PC-3 (cell line): ENCODE measurements at regions not wholly inside any gene's neighbourhood (a gene's known extent, or its start where the extent isn't known, plus 50 kb on each side); places are given as distances from the start of the nearest gene placed in this dataset.

ENCODE experiments used
- EZH2 ChIP-seq: fragments of 300-600 bp; sonication (generic); IDR thresholded peaks from one replicate; pipeline ENCODE4 v1.6.1; 2017; ENCODE audit warnings: antibody characterized with exemption, mild to moderate bottlenecking, low read length; ENCODE audit not compliant: unreplicated experiment
- EZH2phosphoT487 ChIP-seq: fragments of 300-600 bp; sonication (generic); IDR thresholded peaks from 2 replicates; pipeline ENCODE4 v1.6.1; 2018; ENCODE audit warnings: mild to moderate bottlenecking, antibody characterized with exemption, low read length, borderline replicate concordance
- TF ChIP-seq, protein P1 (sequence below): fragments of 300-600 bp; sonication (generic); conservative IDR thresholded peaks from 2 replicates; pipeline ENCODE4 v1.5.1; 2017; ENCODE audit warnings: antibody characterized with exemption, low read depth, mild to moderate bottlenecking, low read length

DNA sequence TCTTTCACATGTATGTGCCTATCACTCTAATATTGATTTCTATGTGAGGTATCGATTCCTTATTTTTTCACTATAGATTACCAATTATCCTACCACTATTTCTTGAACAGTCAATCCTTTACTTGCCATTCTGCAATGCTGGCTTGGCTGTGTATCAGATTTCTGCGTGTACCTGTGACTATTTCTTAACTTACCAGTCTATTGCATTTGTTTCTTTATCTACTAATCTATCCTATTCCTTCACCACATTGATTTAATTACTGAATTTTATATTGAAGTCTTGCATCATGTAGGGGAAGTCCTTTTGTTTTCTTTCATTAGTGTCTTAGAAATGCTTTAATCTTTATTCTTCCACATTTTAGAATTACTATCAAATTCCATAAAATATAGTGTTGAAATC lies 684.8 kb downstream of the LRRC70 start:
- TF ChIP-seq EZH2phosphoT487 (no peak), EZH2 (no peak)
- TF ChIP-seq, protein P1, sequence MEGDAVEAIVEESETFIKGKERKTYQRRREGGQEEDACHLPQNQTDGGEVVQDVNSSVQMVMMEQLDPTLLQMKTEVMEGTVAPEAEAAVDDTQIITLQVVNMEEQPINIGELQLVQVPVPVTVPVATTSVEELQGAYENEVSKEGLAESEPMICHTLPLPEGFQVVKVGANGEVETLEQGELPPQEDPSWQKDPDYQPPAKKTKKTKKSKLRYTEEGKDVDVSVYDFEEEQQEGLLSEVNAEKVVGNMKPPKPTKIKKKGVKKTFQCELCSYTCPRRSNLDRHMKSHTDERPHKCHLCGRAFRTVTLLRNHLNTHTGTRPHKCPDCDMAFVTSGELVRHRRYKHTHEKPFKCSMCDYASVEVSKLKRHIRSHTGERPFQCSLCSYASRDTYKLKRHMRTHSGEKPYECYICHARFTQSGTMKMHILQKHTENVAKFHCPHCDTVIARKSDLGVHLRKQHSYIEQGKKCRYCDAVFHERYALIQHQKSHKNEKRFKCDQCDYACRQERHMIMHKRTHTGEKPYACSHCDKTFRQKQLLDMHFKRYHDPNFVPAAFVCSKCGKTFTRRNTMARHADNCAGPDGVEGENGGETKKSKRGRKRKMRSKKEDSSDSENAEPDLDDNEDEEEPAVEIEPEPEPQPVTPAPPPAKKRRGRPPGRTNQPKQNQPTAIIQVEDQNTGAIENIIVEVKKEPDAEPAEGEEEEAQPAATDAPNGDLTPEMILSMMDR = no peak
